ENCODE measurements at regions not wholly inside any gene's neighbourhood (a gene's known extent, or its start where the extent isn't known, plus 50 kb on each side); places are given as distances from the start of the nearest gene placed in this dataset.
"Not testable (repeated sequence)": the region's sequence is repeated elsewhere in the genome, so short reads cannot be mapped to it uniquely, and the experiment has no call there.

- no TSS peak for BruUV-seq (replicated peaks)
- peaks cover 10% of the 10 kb centered on the region for H3K9me3 ChIP-seq
- Mint-ChIP-seq H3K27ac (ENCODE audit: unreplicated experiment) (no peak overlapping the region), H3K36me3 (ENCODE audit: insufficient read depth, unreplicated experiment) (no peaks in the 10 kb centered on the region), H3K4me1 (ENCODE audit: low read depth, unreplicated experiment) (no peaks in the 10 kb centered on the region), H3K9me3 (ENCODE audit: unreplicated experiment) (peaks cover 47% of the 10 kb centered on the region), H3K4me3 (ENCODE audit: unreplicated experiment) (no peak overlapping the region), H3K27me3 (ENCODE audit: insufficient read depth, unreplicated experiment) (no peaks in the 10 kb centered on the region)
- H3K4me3 ChIP-seq (ENCODE audit: low read depth, low read length), result no peak overlapping the region
- no peak for DNase-seq
- intact Hi-C loops (cut with micrococcal nuclease; ENCODE audit: unreplicated experiment), result no loop called here
- no peaks in the 10 kb centered on the region for H3K36me3 ChIP-seq (ENCODE audit: control insufficient read depth, insufficient read depth, low read length)
- no peaks in the 10 kb centered on the region for H3K4me1 ChIP-seq
- TF ChIP-seq CTCF (IDR thresholded peaks at IDR 0.05; ENCODE audit: insufficient read depth in 1 of 2, low read depth in 1 of 2, low read length in 1 of 2, severe bottlenecking in 1 of 2, unreplicated experiment in 1 of 2), result no peak
- no peaks in the 10 kb centered on the region for H3K27me3 ChIP-seq (replicated peaks; ENCODE audit: control insufficient read depth, insufficient read depth, low read length)
- CTCF ChIA-PET, result no interaction called here
- POLR2A ChIA-PET, result no interaction called here
These were observed 769.6 kb upstream of the CRIM1 start for GRCh38 chr2:35585972-35586371.

- intact Hi-C loops (cut with micrococcal nuclease; ENCODE audit: unreplicated experiment), result no loop called here
- Mint-ChIP-seq H3K4me3 (ENCODE audit: unreplicated experiment) (no peak overlapping the region), H3K36me3 (ENCODE audit: insufficient read depth, unreplicated experiment) (no peaks in the 10 kb centered on the region), H3K4me1 (ENCODE audit: low read depth, unreplicated experiment) (no peaks in the 10 kb centered on the region), H3K27me3 (ENCODE audit: insufficient read depth, unreplicated experiment) (no peaks in the 10 kb centered on the region), H3K9me3 (ENCODE audit: unreplicated experiment) (peaks cover 28% of the 10 kb centered on the region), H3K27ac (ENCODE audit: unreplicated experiment) (no peak overlapping the region)
- Histone ChIP-seq H3K9me3 (peaks cover 6% of the 10 kb centered on the region), H3K27me3 (replicated peaks; ENCODE audit: control insufficient read depth, insufficient read depth, low read length) (no peaks in the 10 kb centered on the region), H3K4me3 (ENCODE audit: low read depth, low read length) (no peak overlapping the region), H3K36me3 (ENCODE audit: control insufficient read depth, insufficient read depth, low read length) (no peaks in the 10 kb centered on the region), H3K4me1 (no peaks in the 10 kb centered on the region)
- CTCF ChIA-PET, result no interaction called here
- DNase-seq, result no peak
- no TSS peak for BruUV-seq (replicated peaks)
- POLR2A ChIA-PET, result no interaction called here
- no peak for TF ChIP-seq CTCF (IDR thresholded peaks at IDR 0.05; ENCODE audit: insufficient read depth in 1 of 2, low read depth in 1 of 2, low read length in 1 of 2, severe bottlenecking in 1 of 2, unreplicated experiment in 1 of 2)
These were observed 772.9 kb upstream of the CRIM1 start for GRCh38 chr2:35582637-35583036.

GRCh38 chr2:35580956-35581355, 774.6 kb upstream of the CRIM1 start:
- Histone ChIP-seq H3K4me1 (no peaks in the 10 kb centered on the region), H3K9me3 (no peaks in the 10 kb centered on the region; the same call in 1 of the 2 replicates), H3K4me3 (ENCODE audit: low read depth, low read length) (no peak overlapping the region), H3K27me3 (replicated peaks; ENCODE audit: control insufficient read depth, insufficient read depth, low read length) (no peaks in the 10 kb centered on the region), H3K36me3 (ENCODE audit: control insufficient read depth, insufficient read depth, low read length) (no peaks in the 10 kb centered on the region)
- Mint-ChIP-seq H3K36me3 (ENCODE audit: insufficient read depth, unreplicated experiment) (no peaks in the 10 kb centered on the region), H3K4me3 (ENCODE audit: unreplicated experiment) (no peak overlapping the region), H3K9me3 (ENCODE audit: unreplicated experiment) (peaks cover 13% of the 10 kb centered on the region), H3K4me1 (ENCODE audit: low read depth, unreplicated experiment) (no peaks in the 10 kb centered on the region), H3K27me3 (ENCODE audit: insufficient read depth, unreplicated experiment) (no peaks in the 10 kb centered on the region), H3K27ac (ENCODE audit: unreplicated experiment) (no peak overlapping the region)
- TF ChIP-seq CTCF (IDR thresholded peaks at IDR 0.05; ENCODE audit: insufficient read depth in 1 of 2, low read depth in 1 of 2, low read length in 1 of 2, severe bottlenecking in 1 of 2, unreplicated experiment in 1 of 2), result no peak
- ChIA-PET CTCF (no interaction called here), POLR2A (no interaction called here)
- intact Hi-C loops (cut with micrococcal nuclease; ENCODE audit: unreplicated experiment), result no loop called here
- no peak for DNase-seq
- no TSS peak for BruUV-seq (replicated peaks)

GRCh38 chr2:35568574-35568973, 787.0 kb upstream of the CRIM1 start:
- H3K9me3 ChIP-seq; H3K36me3 ChIP-seq (ENCODE audit: control insufficient read depth, insufficient read depth, low read length); H3K4me1 ChIP-seq; H3K27me3 ChIP-seq (replicated peaks; ENCODE audit: control insufficient read depth, insufficient read depth, low read length); H3K36me3 Mint-ChIP-seq (ENCODE audit: insufficient read depth, unreplicated experiment); H3K4me1 Mint-ChIP-seq (ENCODE audit: low read depth, unreplicated experiment); CTCF ChIA-PET; H3K27me3 Mint-ChIP-seq (ENCODE audit: insufficient read depth, unreplicated experiment); BruUV-seq (replicated peaks); H3K4me3 ChIP-seq (ENCODE audit: low read depth, low read length); POLR2A ChIA-PET; intact Hi-C loops (cut with micrococcal nuclease; ENCODE audit: unreplicated experiment); DNase-seq; H3K4me3 Mint-ChIP-seq (ENCODE audit: unreplicated experiment); H3K9me3 Mint-ChIP-seq (ENCODE audit: unreplicated experiment); H3K27ac Mint-ChIP-seq (ENCODE audit: unreplicated experiment): not testable (repeated sequence)

Data from Caco-2 (cell line).